ENCODE measurements at regions not wholly inside any gene's neighbourhood (a gene's known extent, or its start where the extent isn't known, plus 50 kb on each side); places are given as distances from the start of the nearest gene placed in this dataset.

DNA sequence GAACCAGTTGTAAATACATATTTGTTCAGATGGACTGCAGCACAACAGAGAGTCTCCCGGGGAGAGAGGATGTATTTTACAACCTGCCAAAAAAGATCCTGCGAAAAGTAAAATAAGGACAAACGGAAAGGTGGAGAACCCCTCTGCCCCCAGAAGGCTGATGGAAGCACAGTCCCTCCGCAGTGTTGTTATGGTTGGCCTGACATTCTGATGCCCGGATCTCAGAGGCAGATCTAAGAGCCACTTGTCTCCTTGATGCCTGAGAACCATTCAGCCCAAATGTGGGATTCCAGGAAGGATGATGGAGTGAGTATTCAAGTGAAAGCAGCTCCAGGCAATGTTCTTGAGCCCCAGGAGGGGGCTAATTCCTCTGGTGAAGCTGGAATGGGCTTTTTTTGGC lies 458.7 kb downstream of the ZNF536 start:
- TF ChIP-seq ARNTL (CRISPR knock-in tag; IDR thresholded peaks at IDR 0.05; ENCODE audit: borderline replicate concordance, low read depth) = no peak
- TF ChIP-seq, protein P1, sequence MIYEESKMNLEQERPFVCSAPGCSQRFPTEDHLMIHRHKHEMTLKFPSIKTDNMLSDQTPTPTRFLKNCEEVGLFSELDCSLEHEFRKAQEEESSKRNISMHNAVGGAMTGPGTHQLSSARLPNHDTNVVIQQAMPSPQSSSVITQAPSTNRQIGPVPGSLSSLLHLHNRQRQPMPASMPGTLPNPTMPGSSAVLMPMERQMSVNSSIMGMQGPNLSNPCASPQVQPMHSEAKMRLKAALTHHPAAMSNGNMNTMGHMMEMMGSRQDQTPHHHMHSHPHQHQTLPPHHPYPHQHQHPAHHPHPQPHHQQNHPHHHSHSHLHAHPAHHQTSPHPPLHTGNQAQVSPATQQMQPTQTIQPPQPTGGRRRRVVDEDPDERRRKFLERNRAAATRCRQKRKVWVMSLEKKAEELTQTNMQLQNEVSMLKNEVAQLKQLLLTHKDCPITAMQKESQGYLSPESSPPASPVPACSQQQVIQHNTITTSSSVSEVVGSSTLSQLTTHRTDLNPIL (CRISPR knock-in tag; IDR thresholded peaks at IDR 0.05; ENCODE audit: low read depth) = no peak
- TF ChIP-seq, protein P2, sequence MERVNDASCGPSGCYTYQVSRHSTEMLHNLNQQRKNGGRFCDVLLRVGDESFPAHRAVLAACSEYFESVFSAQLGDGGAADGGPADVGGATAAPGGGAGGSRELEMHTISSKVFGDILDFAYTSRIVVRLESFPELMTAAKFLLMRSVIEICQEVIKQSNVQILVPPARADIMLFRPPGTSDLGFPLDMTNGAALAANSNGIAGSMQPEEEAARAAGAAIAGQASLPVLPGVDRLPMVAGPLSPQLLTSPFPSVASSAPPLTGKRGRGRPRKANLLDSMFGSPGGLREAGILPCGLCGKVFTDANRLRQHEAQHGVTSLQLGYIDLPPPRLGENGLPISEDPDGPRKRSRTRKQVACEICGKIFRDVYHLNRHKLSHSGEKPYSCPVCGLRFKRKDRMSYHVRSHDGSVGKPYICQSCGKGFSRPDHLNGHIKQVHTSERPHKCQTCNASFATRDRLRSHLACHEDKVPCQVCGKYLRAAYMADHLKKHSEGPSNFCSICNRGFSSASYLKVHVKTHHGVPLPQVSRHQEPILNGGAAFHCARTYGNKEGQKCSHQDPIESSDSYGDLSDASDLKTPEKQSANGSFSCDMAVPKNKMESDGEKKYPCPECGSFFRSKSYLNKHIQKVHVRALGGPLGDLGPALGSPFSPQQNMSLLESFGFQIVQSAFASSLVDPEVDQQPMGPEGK (CRISPR knock-in tag; IDR thresholded peaks at IDR 0.05; ENCODE audit: borderline replicate concordance) = no peak
- no peak for TF ChIP-seq ZFP3 (CRISPR knock-in tag; IDR thresholded peaks at IDR 0.05)
- TF ChIP-seq TOX (CRISPR knock-in tag; IDR thresholded peaks at IDR 0.05; ENCODE audit: borderline replicate concordance) = no peak
- no peak for TF ChIP-seq GLIS3 (CRISPR knock-in tag; IDR thresholded peaks at IDR 0.05)
- TF ChIP-seq ZNF70 (CRISPR knock-in tag; IDR thresholded peaks at IDR 0.05) = no peak
- TF ChIP-seq RARB (CRISPR knock-in tag; IDR thresholded peaks at IDR 0.05) = no peak
- TF ChIP-seq ZFP30 (CRISPR knock-in tag; IDR thresholded peaks at IDR 0.05) = no peak
- TF ChIP-seq ESRRG (CRISPR knock-in tag; IDR thresholded peaks at IDR 0.05) = no peak
- TF ChIP-seq CSDC2 (CRISPR knock-in tag; IDR thresholded peaks at IDR 0.05) = no peak
- TF ChIP-seq SNAI2 (CRISPR knock-in tag; IDR thresholded peaks at IDR 0.05) = no peak

Data from SK-N-SH treated with all-trans-retinoic acid at 6 μM for 48 hours (cell line).